ENCODE measurements at regions not wholly inside any gene's neighbourhood (a gene's known extent, or its start where the extent isn't known, plus 50 kb on each side); places are given as distances from the start of the nearest gene placed in this dataset.

GRCh38 chr4:18278244-18278643 lies 256.7 kb upstream of the LCORL start:
- Mint-ChIP-seq H3K4me3 (ENCODE audit: unreplicated experiment) (no peak overlapping the region), H3K27me3 (ENCODE audit: unreplicated experiment) (no peaks in the 10 kb centered on the region), H3K4me1 (ENCODE audit: unreplicated experiment) (no peaks in the 10 kb centered on the region), H3K9me3 (ENCODE audit: unreplicated experiment) (no peaks in the 10 kb centered on the region), H3K27ac (ENCODE audit: unreplicated experiment) (no peak overlapping the region), H3K36me3 (ENCODE audit: low read depth, unreplicated experiment) (no peaks in the 10 kb centered on the region)
- TF ChIP-seq CTCF (IDR thresholded peaks at IDR 0.05; ENCODE audit: unreplicated experiment), result no peak
- DNase-seq (ENCODE audit: low spot score), result no peak

- Mint-ChIP-seq H3K9me3 (ENCODE audit: unreplicated experiment) (no peaks in the 10 kb centered on the region), H3K4me1 (ENCODE audit: unreplicated experiment) (no peaks in the 10 kb centered on the region), H3K4me3 (ENCODE audit: unreplicated experiment) (no peak overlapping the region), H3K27ac (ENCODE audit: unreplicated experiment) (no peak overlapping the region), H3K27me3 (ENCODE audit: unreplicated experiment) (peaks cover 4% of the 10 kb centered on the region), H3K36me3 (ENCODE audit: low read depth, unreplicated experiment) (peaks cover 4% of the 10 kb centered on the region)
- DNase-seq (ENCODE audit: low spot score), result no peak
- TF ChIP-seq CTCF (IDR thresholded peaks at IDR 0.05; ENCODE audit: unreplicated experiment), result no peak
These were observed 241.3 kb upstream of the LCORL start for GRCh38 chr4:18262832-18263231.

GRCh38 chr4:18252052-18252451 lies 230.5 kb upstream of the LCORL start:
- H3K27ac Mint-ChIP-seq (ENCODE audit: unreplicated experiment), result no peak overlapping the region
- no peak for TF ChIP-seq CTCF (IDR thresholded peaks at IDR 0.05; ENCODE audit: unreplicated experiment)
- H3K36me3 Mint-ChIP-seq (ENCODE audit: low read depth, unreplicated experiment), result no peaks in the 10 kb centered on the region

GRCh38 chr4:18250564-18250963 lies 229.0 kb upstream of the LCORL start:
- H3K36me3 Mint-ChIP-seq (ENCODE audit: low read depth, unreplicated experiment), result no peaks in the 10 kb centered on the region
- H3K4me1 Mint-ChIP-seq (ENCODE audit: unreplicated experiment), result no peaks in the 10 kb centered on the region
- H3K9me3 Mint-ChIP-seq (ENCODE audit: unreplicated experiment), result no peaks in the 10 kb centered on the region
- TF ChIP-seq CTCF (IDR thresholded peaks at IDR 0.05; ENCODE audit: unreplicated experiment), result no peak
- H3K27me3 Mint-ChIP-seq (ENCODE audit: unreplicated experiment), result no peaks in the 10 kb centered on the region
- H3K27ac Mint-ChIP-seq (ENCODE audit: unreplicated experiment), result no peak overlapping the region
- H3K4me3 Mint-ChIP-seq (ENCODE audit: unreplicated experiment), result no peak overlapping the region
- DNase-seq (ENCODE audit: low spot score), result no peak

More at GRCh38 chr4:18252052-18252451, 230.5 kb upstream of the LCORL start:
- Mint-ChIP-seq H3K27me3 (ENCODE audit: unreplicated experiment) (no peaks in the 10 kb centered on the region), H3K4me3 (ENCODE audit: unreplicated experiment) (no peak overlapping the region), H3K4me1 (ENCODE audit: unreplicated experiment) (no peaks in the 10 kb centered on the region), H3K9me3 (ENCODE audit: unreplicated experiment) (peaks cover under 1% of the 10 kb centered on the region)
- no peak for DNase-seq (ENCODE audit: low spot score)

- H3K9me3 Mint-ChIP-seq (ENCODE audit: unreplicated experiment), result no peaks in the 10 kb centered on the region
- no peak for DNase-seq (ENCODE audit: low spot score)
- no peak overlapping the region for H3K4me3 Mint-ChIP-seq (ENCODE audit: unreplicated experiment)
- H3K36me3 Mint-ChIP-seq (ENCODE audit: low read depth, unreplicated experiment), result no peaks in the 10 kb centered on the region
- H3K27ac Mint-ChIP-seq (ENCODE audit: unreplicated experiment), result no peak overlapping the region
- no peak for TF ChIP-seq CTCF (IDR thresholded peaks at IDR 0.05; ENCODE audit: unreplicated experiment)
- no peaks in the 10 kb centered on the region for H3K27me3 Mint-ChIP-seq (ENCODE audit: unreplicated experiment)
- no peaks in the 10 kb centered on the region for H3K4me1 Mint-ChIP-seq (ENCODE audit: unreplicated experiment)
These were observed 227.1 kb upstream of the LCORL start for GRCh38 chr4:18248611-18249010.

All from endothelial cell (in vitro differentiated cells).